SK-N-MC (cell line): ENCODE measurements at regions not wholly inside any gene's neighbourhood (a gene's known extent, or its start where the extent isn't known, plus 50 kb on each side); places are given as distances from the start of the nearest gene placed in this dataset.

Experiments used
- DNase-seq: peaks from one replicate; pipeline ENCODE4 v3.0.0-alpha.2; 2011; ENCODE audit warnings: low read depth, low spot score
- H3K27ac ChIP-seq: fragments of 200-600 bp; sonication (generic); 2 replicates; pipeline ENCODE4 v1.5.1; 2016; ENCODE audit warnings: mixed run types
- H3K36me3 ChIP-seq: fragments of 200-600 bp; sonication (generic); 2 replicates; pipeline ENCODE4 v1.6.1; 2017; ENCODE audit warnings: antibody characterized with exemption, low read length, mixed read lengths; ENCODE audit not compliant: insufficient read depth
- H3K4me3 ChIP-seq: fragments of 200-600 bp; sonication (generic); 2 replicates; pipeline ENCODE4 v1.5.1; 2016
- H3K9ac ChIP-seq: fragments of 200-600 bp; sonication (generic); 2 replicates; pipeline ENCODE4 v1.8.0; 2017; ENCODE audit warnings: mixed run types, mixed read lengths; ENCODE audit not compliant: insufficient read length
- H3K9me3 ChIP-seq: fragments of 200-600 bp; sonication (generic); 2 replicates; pipeline ENCODE4 v1.6.1; 2017; ENCODE audit warnings: low read depth, mild to moderate bottlenecking, antibody characterized with exemption, low read length, moderate library complexity, mixed read lengths
- EZH2 ChIP-seq: fragments of 200-600 bp; sonication (generic); IDR thresholded peaks from one replicate; pipeline ENCODE4 v1.6.1; 2017; ENCODE audit warnings: antibody characterized with exemption
- FOXP2 ChIP-seq: optimal IDR thresholded peaks from 2 replicates; pipeline ENCODE3; 2011; ENCODE audit warnings: mild to moderate bottlenecking, moderate library complexity; ENCODE audit not compliant: insufficient read depth; ENCODE audit errors: extremely low read length, control extremely low read depth
- POLR2AphosphoS5 ChIP-seq: IDR thresholded peaks from 2 replicates; pipeline ENCODE4 v1.6.1; 2012; ENCODE audit warnings: mild to moderate bottlenecking, low read depth, low read length, borderline replicate concordance

- no peak overlapping the region for H3K9ac ChIP-seq
- H3K4me3 ChIP-seq, result no peak overlapping the region
- no peak overlapping the region for H3K27ac ChIP-seq
- no peak for DNase-seq
- H3K36me3 ChIP-seq, result no peaks in the 10 kb centered on the region
- no peaks in the 10 kb centered on the region for H3K9me3 ChIP-seq
- no peak for TF ChIP-seq FOXP2
- TF ChIP-seq EZH2, result no peak
- TF ChIP-seq POLR2AphosphoS5, result no peak
Observed at GRCh38 chr22:27509132-27509920, 292.2 kb downstream of the MN1 start.

GRCh38 chr22:27510024-27510423, 291.5 kb downstream of the MN1 start:
- Histone ChIP-seq H3K4me3 (no peak overlapping the region), H3K36me3 (no peaks in the 10 kb centered on the region), H3K27ac (no peak overlapping the region), H3K9ac (no peak overlapping the region), H3K9me3 (no peaks in the 10 kb centered on the region)
- TF ChIP-seq EZH2, result no peak
- TF ChIP-seq FOXP2, result no peak
- TF ChIP-seq POLR2AphosphoS5, result no peak
- no peak for DNase-seq

GRCh38 chr22:27512283-27512761, 289.2 kb downstream of the MN1 start:
- H3K9me3 ChIP-seq, result no peaks in the 10 kb centered on the region
- H3K9ac ChIP-seq, result no peak overlapping the region
- no peak for DNase-seq
- no peak for TF ChIP-seq FOXP2
- no peak for TF ChIP-seq POLR2AphosphoS5
- no peak for TF ChIP-seq EZH2
- no peak overlapping the region for H3K4me3 ChIP-seq
- no peak overlapping the region for H3K27ac ChIP-seq
- no peaks in the 10 kb centered on the region for H3K36me3 ChIP-seq

GRCh38 chr22:27513021-27513420, 288.5 kb downstream of the MN1 start:
- no peak overlapping the region for H3K27ac ChIP-seq
- no peak overlapping the region for H3K4me3 ChIP-seq
- no peaks in the 10 kb centered on the region for H3K9me3 ChIP-seq
- no peak for DNase-seq
- no peak overlapping the region for H3K9ac ChIP-seq
- no peak for TF ChIP-seq EZH2
- no peaks in the 10 kb centered on the region for H3K36me3 ChIP-seq

- Histone ChIP-seq H3K36me3 (no peaks in the 10 kb centered on the region), H3K9ac (no peak overlapping the region), H3K9me3 (no peaks in the 10 kb centered on the region), H3K27ac (no peak overlapping the region), H3K4me3 (no peak overlapping the region)
- no peak for DNase-seq
- TF ChIP-seq EZH2, result no peak
- no peak for TF ChIP-seq FOXP2
- TF ChIP-seq POLR2AphosphoS5, result no peak
Observed at GRCh38 chr22:27514601-27515523, 286.7 kb downstream of the MN1 start.

GRCh38 chr22:27517361-27518155, 284.0 kb downstream of the MN1 start:
- H3K4me3 ChIP-seq, result no peak overlapping the region
- H3K27ac ChIP-seq, result no peak overlapping the region
- no peaks in the 10 kb centered on the region for H3K9me3 ChIP-seq
- no peak for TF ChIP-seq FOXP2
- TF ChIP-seq POLR2AphosphoS5, result no peak
- TF ChIP-seq EZH2, result no peak
- no peak for DNase-seq
- H3K9ac ChIP-seq, result no peak overlapping the region
- H3K36me3 ChIP-seq, result no peaks in the 10 kb centered on the region

- H3K36me3 ChIP-seq, result no peaks in the 10 kb centered on the region
- H3K9ac ChIP-seq, result no peak overlapping the region
- no peaks in the 10 kb centered on the region for H3K9me3 ChIP-seq
- DNase-seq, result no peak
- H3K4me3 ChIP-seq, result no peak overlapping the region
- no peak for TF ChIP-seq POLR2AphosphoS5
- TF ChIP-seq FOXP2, result no peak
- TF ChIP-seq EZH2, result no peak
- H3K27ac ChIP-seq, result no peak overlapping the region
Observed at GRCh38 chr22:27518531-27519340, 282.8 kb downstream of the MN1 start.
